HG02763 (cell line): ENCODE measurements at regions not wholly inside any gene's neighbourhood (a gene's known extent, or its start where the extent isn't known, plus 50 kb on each side); places are given as distances from the start of the nearest gene placed in this dataset.

ENCODE experiments used
- ATAC-seq: cut with Tn5 transposase; IDR thresholded peaks from one replicate; pipeline ENCODE4 v1.9.1; 2021; ENCODE audit warnings: mild to moderate bottlenecking, moderate library complexity; ENCODE audit not compliant: unreplicated experiment

DNA sequence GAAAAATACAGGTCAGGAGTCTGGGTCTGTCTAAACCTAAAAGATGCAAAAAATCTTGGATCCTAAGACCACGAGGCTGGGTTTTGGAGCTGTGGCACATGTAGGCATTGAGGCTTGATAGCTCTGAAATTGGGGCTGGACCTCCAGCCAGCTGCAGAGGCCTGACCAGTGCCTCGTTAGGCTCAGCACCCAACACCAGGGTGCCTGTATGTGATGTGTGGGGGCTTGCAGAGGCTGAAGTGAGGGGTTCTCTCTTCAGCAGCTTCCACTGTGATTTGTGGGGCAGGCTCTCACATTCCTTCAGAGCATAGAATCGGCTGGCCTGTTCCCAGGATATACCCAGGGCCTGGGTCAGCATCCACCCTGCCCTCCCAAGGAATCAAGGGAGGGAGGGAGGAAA lies 247.8 kb downstream of the BUB3 start:
- no peak for ATAC-seq

DNA sequence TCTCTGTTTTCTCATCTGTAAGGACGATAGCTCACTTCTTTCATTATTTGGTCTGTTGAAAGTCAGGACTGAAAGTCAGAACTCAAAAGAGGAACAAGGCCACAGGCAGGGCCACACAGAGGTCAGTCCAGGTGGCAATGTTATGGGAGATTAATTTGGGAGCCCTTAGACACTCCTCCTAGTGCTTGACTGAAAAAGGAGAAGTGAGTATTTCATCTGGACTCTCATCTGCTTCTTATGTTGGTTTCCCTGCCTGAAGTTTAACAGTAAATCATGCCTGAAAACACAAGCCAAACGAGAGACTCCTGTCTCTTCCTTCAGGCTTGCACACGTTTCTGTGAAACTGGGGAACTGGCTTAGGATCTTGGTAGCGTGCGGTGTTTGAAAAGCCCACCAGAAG lies 248.5 kb downstream of the BUB3 start:
- ATAC-seq = peak; percentile 86

DNA sequence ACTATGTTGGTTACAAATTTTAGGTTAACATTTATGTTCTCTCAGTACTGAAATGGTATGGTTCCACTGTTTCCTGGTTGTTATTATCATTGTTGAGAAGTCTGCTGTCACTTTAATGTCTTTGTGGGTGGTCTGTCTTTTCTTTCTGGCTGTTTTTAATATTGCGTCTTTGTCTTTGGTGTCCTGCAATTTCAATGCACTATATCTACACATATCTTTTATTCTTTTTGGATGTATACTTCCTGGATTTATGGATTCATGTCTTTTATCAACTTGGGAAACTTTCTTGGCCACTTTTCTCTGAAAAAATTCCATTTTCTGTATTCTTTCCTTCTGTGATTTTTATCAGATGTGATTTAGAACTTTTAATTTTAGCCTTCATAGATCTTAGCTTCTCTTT lies 250.2 kb downstream of the BUB3 start:
- no peak for ATAC-seq

DNA sequence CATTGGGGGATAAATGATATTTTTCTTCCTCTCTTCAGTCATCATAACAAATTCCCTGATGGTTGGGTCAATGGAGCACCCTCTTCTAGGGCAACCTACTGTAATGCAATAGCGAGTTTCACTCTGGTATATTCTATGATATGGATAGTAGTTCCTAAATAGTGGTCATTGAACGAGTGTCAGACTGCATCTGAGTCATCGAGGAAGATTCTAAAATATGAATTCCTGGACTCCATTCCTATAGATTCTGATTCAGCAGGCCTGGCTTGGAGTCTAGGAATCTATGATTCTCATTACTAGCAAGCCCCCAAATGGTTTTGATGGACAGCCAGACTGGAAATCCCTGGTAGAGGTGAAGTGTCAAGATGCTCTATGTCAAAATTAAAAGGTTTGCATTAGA lies 254.5 kb downstream of the BUB3 start:
- no peak for ATAC-seq

DNA sequence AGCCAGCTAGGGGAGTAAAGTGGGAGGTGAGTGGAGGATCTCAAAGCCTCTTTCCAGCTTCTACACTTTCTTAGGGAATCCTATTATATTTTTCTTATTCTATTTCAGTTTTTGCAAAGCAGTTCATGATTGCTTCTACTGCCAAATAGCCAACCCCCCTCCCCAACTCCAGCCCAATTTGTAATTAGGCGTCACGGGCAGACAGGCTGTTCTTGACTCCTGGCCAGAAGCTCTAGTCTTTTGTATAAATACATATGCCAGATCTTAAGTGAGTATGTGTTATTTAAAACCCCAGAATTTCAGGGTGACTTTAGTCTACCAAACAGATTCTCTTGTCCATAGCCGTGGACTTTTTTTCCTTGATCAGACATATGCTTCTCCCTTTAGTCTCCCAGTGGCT lies 255.2 kb downstream of the BUB3 start:
- ATAC-seq = no peak

DNA sequence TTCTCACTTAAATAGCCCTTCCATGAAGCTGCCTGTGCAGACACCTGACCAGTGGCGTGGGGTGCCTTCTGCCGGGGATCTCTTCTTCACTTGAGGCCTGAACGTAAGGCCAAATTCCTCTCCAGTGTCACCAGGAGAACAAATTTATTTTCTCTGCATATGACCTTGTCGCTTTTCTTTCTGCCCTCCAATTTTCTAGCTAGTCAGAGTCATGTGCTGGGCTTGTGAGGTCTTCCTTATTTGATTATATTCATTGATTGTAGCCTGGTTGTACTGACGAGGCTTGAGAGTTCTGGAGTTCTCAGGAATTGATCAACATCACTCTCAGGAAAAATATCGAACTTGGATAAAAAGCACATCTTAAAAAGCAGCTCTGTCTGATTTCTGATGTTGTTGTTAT lies 255.7 kb downstream of the BUB3 start:
- ATAC-seq = no peak

DNA sequence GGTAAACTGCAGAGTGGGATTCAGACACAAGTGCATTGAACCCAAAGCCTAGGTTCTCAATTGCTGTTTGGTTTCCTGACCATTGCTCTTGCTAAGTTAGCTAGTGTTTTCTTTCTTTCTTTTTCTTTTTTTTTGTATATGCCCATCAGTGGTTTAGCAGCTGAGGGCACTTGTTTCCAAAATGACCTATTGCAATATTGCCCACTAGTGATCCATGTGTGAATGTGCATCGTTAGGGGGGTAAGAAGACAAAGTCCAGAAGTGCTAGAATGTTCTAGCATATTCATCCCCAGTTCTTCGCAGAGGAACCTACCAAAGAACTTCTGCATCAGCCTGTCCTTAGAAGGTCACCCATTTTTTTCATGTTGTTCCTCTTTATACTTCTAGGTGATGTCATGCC lies 252.8 kb upstream of the GPR26 start:
- no peak for ATAC-seq

DNA sequence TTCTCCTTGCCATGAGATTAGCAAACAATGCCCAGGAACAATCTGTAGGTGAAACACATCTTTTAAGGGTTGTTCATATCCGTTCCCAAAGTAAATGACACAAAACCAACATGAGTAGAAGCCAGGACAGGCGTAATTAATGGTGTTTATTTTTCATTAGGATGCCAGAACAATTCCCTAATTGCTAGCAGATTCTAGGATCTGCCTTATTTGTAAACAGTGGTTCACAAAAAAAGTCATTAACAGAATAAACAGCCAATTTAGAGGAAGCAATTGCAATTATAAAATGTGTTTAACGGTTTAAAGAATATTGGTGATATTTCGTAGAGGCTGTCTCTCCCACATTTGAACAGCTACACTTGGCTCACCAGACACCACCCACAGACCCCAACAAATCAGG lies 250.6 kb upstream of the GPR26 start:
- no peak for ATAC-seq

DNA sequence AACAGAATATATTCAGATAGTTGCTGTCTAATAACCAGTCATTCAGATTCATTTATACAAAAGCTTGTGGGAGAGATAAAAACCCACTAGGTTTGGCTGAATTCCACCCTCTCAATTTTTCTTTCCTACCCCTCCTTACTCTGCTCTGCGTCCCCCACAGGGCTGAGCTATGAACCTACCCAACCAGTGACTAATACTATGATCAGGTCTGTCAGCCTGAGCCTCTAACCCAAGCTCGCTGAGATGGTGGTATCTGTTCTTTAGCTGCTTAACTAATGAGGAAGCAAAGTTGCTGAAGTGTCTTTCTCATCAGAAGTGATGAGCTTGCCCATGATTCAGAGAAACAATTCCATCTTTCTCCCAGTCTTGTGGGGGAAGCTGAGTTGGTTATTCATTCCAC lies 248.7 kb upstream of the GPR26 start:
- ATAC-seq = no peak

DNA sequence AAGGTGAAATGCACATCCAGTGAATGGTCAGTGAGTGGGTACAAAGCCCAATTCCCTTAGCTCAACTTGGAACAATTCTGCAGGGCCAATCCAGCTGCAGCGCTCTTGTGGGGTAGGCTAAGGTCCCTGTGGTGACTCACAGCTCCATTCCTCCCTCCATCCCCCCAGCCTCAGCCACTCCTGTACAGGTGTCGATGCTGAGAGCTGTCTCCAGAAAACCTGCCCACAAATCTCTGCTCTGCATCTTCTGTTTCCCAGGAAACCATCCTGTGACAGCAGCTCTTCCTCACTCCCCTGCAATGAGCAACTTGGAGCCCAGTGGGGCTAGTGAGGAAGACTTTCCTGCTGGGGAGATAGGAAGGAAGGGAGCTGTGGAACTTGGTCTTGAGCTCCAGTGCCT lies 244.7 kb upstream of the GPR26 start:
- no peak for ATAC-seq

DNA sequence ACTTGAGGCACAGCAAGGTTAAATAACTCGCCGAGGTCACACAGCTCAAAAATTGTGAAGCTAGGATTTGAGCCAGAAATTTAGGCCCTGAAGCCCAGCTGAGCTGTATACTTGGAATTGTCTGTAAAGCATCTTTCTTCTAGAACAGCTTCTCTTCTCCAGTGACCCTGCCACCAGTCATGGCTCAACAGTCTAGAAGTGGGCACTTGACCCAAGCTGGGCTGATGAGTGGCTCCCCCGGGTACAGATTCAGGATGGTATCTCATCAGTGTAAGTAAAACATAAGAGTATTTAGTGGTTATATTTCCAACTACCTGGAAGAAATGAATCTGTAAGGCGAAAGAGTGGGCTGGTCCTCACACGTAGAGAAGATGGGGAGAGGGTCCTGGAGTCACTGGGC lies 243.9 kb upstream of the GPR26 start:
- ATAC-seq = no peak

DNA sequence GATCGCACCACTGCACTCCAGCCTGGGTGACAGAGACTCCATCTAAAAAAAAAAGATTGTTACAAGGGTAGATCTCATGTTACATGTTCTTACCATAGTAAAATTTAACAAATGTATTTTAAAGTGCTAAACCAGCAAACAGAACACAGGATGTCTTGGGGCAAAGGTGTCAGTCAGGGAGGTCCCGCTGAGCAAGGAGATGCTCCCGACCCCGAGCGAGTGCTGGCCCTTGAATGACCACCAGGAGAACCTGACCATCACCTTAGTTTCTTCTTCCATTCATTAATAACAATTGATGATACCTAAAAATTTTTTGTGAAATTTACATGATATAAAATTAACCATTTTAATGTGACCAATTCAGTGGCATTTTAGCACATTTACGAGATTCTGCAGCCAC lies 241.6 kb upstream of the GPR26 start:
- no peak for ATAC-seq

DNA sequence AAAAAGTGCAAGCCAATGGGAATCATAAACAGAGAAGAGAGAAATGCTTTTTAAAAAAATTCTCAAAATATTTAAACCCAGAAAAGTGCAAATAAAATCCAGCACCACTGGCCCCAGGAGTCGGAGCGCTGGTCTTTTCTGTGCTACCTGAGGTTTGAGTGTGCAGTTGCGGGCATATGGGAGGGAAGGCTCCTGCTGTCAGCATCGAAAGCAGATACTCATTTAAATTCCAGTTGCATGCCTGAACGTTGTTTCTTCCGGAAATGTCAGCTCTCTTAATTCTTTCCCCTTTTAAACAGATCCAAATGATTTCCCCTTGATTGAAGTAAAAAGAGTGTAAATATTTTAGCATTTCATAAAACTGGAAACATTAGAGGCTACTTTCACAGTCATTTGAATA lies 240.5 kb upstream of the GPR26 start:
- ATAC-seq = no peak

DNA sequence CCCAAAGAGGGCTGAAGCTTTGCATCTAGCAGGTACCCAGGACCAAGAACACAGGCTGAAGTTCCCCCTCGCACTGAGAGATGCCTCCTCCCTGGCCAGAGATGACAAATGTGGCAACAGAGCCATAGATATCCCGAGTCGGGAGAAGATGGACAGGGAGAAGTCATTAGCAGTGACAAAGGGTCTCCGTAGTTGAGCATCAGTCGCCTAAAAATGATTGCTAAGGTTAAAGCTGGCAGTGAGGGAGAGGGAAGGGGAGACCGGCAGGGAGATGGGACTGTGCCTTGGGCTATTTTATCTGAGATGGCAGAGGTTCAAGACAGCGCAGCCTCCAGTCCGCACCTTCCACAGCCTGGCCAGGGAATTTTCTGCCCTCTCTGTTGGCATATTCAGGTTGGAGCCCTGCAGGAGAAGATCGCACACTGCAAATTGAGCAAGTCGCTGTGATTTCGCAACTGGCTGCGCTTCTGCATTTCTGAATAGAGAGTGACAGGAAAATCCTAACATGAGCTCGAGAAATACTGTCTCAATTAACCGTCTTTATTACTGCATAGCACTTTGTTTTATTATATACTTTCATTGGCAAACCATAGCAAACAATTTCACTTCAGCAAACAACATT lies 238.9 kb upstream of the GPR26 start:
- no peak for ATAC-seq

DNA sequence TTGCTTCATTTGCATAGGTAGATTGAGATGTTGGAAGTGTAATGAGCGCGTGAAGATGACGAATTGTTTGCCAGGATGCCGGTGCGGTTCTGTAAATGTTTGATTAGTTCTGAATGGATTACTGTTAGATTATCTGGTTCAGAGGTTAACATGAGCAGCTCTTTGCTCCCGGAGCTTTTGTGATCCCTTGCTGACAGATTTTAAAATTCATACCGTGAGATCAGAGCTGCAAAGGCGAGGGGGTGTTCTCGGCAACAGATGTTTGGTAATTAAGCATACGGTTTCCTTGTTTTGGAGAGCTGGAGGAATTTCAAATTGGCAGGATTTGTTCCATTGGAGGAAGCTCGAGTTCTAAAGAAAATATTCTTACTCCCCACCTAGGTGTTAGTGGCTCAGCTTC lies 237.8 kb upstream of the GPR26 start:
- no peak for ATAC-seq

DNA sequence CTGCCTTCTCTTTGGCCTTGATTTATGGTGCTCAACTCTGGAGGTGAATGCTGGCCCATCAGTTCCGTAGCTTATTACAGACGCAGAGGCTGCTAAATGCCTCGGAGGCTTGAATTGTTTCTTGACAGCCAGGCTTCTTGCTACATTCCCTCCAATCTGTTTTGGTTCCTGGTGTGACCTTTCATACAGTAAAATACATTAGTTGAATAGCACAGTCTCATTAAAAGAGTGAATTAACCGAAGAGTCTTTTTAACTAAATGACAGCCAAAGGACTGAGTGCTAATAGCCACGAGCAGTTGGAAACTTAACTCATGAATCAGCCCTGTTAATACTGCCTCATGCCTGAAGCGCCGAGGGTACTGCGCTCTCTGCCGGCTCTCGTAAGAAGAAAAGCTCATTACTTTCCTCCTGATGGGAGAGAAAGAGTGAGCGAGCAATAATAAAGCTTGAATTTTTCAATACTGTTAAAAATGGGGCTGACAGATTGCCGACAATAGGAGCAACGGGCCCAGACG lies 236.4 kb upstream of the GPR26 start:
- no peak for ATAC-seq

DNA sequence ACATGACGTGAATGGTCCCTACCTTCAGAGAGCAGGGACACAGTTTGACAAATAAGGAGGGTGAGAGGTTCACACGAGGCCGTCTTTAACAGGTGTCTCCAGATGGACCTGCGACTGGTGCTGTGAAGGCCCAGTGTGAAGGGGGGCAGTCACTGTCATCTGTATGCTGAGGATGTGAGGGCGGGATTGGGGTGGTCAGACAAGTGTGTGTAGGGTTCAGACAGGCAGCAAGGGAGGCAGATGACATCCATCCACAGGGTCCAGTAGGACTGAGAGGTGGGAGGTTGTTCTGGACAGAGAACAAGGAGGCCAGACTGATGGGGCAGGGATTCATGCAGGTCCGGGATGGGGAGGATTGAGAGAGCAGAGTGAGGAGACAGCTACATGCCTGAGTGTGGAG lies 232.6 kb upstream of the GPR26 start:
- no peak for ATAC-seq

DNA sequence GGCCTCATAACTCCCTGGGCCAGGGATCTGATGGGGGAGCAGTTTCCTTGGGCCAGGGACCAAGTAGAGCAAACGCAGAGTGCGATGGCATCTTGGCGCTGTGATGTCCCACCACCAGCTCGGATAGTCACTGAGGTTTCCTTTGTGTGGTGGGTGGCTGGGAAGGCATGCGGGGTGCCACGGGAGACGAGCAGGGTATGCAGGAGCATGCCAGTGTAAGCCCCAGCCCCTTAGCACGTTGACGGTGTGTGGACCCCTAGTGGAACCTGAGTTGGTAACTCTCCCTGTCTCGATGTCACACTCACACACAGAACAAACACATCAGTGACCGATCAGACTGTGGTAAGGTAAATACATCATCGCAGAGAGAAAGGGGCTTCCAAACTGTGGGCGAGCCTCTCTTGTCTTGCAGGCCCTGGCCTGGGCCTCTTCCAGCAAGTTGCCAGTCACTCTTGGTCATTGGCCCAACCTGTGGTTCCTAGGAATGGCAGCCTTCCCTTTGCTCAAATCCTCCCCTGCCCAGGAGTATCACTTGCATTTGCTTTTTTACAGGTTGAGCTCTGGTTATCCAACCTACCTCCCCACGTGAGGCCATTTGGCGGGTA lies 231.6 kb upstream of the GPR26 start:
- ATAC-seq = no peak

DNA sequence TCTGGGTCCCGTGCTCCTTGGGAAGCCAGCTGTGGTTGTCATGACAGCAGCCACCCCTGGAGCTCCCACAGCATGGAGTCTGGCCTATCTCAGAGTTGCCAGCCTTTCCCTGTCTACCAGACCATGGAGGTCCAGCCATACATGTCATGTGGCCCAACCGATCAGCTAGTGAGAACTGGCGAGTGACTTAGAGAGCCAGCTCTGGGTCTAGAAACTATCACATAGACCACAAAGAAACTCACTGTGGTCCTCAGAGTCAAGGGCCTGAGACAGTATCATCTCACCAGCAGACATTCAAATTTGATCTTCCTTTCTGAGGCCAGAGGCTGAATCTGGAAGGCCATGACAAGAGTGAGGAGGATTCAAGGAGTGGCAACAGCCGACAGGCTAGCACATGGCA lies 223.3 kb upstream of the GPR26 start:
- peak; percentile 95 for ATAC-seq

DNA sequence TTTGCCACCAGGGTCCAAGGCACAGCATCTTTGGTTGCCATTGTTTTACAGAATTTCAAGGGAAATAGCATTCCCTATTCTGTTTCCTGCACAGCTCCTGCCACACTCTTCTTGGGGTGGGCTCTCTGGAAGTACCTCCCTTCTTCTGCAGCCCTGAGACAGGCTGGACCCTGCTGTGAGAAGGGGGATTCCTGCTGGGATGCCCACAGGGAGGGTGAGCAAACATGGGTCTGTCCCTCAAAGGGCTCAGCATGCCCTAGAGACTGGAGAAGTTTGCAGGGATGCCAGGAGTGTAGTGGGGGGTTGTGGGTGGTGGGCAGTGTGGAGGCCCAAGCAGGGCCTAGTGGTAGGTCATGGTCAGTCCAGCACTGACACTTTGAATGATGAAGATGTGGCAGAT lies 222.2 kb upstream of the GPR26 start:
- no peak for ATAC-seq

DNA sequence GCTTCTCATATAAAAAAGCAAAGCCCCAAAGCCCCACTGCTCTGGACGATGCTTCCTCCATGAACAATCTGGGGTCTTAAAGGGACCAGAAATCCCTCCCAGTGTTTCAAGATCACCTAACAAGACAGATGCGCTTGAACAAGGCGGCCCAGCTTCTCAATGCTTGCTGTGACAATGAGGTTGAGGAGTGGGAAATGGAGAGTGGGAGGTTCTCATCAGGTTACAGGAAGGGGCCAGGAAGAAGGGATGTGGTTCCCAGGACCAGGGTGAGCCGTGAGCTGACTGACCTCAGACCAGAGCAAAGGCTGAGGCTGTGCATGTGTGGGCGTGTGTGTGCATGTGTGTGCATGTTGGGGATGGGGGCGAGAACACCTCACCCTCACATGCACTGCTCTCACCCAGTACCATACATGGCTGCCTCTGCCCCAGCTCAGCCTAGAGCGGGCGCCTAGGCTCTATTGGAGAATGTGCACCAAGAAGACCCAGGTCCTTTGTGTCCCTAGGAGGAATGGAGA lies 220.8 kb upstream of the GPR26 start:
- ATAC-seq = no peak

DNA sequence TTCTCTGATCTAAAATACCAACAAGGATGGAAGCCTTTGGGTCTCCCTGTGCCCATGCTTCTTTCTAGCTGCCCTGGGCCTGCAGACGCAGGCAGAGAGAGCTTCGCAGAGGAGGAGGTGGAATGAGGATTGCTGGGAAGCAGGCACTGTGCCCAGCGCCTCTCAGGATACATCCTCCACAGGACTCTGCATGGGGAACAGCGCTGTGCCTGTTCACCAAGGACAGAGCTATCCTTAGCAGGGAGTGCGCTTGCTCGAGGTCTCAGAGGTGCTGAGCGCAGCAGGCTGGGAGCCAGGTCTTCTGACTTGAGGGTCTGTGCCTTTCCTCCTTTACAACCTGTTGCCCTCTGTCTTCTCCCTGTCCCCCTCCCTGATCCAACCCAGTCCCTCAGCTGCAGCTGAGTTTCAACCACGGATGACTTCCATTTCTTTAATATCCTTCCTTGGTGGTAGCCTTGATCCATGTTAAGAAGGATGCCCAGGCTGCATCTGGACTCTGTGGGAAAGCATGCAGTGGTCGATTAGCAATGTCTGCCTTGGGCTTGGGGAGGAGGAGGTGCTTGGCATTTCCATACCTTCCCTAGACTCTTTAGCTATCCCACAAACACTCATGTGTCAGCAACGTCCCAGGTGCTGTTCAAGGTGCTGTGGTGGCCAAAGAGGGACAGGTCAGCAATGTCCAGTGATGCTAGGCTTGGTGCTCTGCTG lies 219.6 kb upstream of the GPR26 start:
- no peak for ATAC-seq
